ENCODE measurements at regions not wholly inside any gene's neighbourhood (a gene's known extent, or its start where the extent isn't known, plus 50 kb on each side); places are given as distances from the start of the nearest gene placed in this dataset.
"Not testable (repeated sequence)": the region's sequence is repeated elsewhere in the genome, so short reads cannot be mapped to it uniquely, and the experiment has no call there.

DNA sequence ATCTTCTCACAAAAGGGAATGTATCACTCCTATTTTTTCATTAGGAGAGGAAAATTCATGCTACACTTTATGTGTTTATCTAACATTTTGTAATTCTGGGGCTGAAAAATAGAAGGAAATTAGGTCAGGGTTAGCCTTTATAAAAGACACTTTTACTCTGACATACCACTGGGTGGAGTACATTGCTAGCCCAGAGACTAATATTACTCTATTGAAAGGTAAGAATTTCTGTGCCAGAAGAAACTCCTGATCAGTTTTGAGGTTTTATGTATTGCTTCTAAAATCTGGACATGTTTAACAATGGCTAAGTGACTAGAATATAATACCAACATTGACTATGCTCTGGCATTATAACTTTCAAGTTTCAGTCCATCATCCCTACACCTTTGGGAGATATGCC is 724.6 kb downstream of the USP25 start:
- TF ChIP-seq, protein P1, sequence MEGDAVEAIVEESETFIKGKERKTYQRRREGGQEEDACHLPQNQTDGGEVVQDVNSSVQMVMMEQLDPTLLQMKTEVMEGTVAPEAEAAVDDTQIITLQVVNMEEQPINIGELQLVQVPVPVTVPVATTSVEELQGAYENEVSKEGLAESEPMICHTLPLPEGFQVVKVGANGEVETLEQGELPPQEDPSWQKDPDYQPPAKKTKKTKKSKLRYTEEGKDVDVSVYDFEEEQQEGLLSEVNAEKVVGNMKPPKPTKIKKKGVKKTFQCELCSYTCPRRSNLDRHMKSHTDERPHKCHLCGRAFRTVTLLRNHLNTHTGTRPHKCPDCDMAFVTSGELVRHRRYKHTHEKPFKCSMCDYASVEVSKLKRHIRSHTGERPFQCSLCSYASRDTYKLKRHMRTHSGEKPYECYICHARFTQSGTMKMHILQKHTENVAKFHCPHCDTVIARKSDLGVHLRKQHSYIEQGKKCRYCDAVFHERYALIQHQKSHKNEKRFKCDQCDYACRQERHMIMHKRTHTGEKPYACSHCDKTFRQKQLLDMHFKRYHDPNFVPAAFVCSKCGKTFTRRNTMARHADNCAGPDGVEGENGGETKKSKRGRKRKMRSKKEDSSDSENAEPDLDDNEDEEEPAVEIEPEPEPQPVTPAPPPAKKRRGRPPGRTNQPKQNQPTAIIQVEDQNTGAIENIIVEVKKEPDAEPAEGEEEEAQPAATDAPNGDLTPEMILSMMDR (IDR thresholded peaks at IDR 0.05; ENCODE audit: extremely low read depth, missing control alignments) = no peak
- DNase-seq (ENCODE audit: low spot score) = no peak

DNA sequence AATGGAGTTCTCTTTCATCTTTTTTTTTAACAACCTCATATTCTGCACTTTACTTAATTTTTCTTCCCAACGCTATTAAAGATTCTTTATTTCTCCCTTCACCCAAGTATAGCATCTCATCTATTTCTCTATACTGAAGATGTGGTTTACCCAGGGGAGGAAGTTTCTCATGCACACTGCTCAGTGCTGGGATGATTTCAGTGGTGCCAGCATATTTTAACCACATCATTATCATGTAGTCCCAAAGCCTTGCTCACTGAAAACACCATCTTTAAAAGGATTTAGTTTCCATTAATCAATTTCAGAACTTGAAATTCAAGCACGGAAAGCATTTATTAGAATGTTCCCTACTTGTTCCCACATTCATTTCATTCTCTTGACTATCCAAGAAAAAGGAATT is 725.7 kb downstream of the USP25 start:
- TF ChIP-seq, protein P1 (IDR thresholded peaks at IDR 0.05; ENCODE audit: extremely low read depth, missing control alignments) = no peak
- no peak for DNase-seq (ENCODE audit: low spot score)

DNA sequence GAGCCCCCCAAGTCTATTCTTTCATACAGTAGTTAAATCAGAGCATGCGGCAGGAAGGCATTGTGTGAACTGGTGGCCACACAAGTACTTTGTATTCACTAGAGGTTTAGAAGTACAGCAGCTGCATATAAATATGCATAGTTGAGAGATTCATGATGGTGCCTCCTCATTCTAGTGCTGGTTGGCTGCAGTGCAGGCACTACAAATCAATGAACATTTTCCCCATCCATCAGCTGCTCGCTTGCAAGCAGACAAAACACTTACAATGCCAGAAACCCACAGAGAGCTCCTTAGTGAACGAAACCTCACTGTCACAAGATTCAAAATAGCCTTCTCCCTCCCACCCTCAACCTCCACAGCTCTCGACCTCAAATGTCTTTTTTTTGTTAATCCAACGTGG is 726.2 kb downstream of the USP25 start:
- TF ChIP-seq, protein P1 (IDR thresholded peaks at IDR 0.05; ENCODE audit: extremely low read depth, missing control alignments) = no peak
- no peak for DNase-seq (ENCODE audit: low spot score)

DNA sequence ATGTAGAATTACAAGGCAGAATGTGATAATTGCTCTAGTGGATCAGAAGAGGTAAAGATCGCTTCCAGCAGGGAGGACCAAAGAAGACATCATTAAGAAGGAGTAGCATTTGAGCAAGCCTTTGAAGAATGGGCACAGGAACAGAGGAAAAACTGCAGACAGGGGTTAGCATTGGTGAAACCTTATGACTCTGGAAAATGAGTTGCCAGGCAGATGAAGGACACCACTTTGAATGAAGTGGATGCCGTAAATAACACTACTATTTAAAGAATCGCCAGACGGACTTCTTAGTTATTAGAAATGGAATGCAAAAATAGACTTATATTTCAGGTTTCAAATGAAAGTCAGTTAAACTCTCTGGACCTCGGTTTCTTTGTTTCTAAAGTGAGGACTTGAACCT is 727.7 kb downstream of the USP25 start:
- TF ChIP-seq, protein P1 (IDR thresholded peaks at IDR 0.05; ENCODE audit: extremely low read depth, missing control alignments) = no peak
- no peak for DNase-seq (ENCODE audit: low spot score)

DNA sequence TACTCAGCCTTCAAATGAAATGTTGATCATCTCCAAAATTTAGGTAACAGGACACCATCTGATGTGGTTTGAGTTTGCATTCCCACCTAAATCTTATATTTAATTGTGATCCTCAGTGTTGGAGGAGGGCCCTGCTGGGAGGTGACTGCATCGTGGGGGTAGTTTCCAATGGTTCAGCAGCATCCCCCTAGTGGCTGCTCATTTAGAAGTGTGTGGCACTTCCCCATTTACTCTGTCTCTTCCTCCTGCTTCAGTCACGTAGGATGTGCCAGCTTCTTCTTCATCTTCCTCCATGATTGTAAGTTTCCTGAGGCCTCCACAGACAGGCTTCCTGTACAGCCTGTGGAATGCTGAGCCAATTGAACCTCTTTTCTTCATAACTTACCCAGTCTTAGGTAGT is 731.2 kb downstream of the USP25 start:
- DNase-seq (ENCODE audit: low spot score) = no peak
- TF ChIP-seq, protein P1 (IDR thresholded peaks at IDR 0.05; ENCODE audit: extremely low read depth, missing control alignments) = no peak

DNA sequence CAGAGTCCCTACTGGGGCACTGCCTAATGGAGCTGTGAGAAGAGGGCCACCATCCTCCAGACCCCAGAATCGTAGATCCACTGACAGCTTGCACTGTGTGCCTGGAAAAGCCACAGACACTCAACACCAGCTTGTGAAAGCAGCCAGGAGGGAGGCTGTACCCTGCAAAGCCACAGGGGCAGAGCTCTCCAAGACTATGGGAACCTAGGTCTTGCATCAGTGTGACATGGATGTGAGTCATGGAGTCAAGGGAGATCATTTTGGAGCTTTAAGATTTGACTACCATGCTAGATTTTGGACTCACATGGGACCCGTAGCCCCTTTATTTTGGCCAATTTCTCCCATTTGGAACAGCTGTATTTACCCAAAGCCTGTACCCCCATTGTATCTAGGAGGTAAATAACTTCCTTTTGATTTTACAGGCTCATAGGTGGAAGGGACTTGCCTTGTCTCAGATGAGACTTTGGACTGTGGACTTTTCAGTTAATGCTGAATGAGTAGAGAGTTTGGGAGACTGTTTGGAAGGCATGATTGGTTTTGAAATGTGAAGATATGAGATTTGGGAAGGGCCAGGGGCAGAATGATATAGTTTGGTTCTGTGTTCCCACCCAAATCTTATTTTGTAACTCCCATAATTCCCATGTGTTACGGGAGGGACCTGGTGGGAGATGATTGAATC is 734.6 kb downstream of the USP25 start:
- not testable (repeated sequence) for DNase-seq (ENCODE audit: low spot score)

DNA sequence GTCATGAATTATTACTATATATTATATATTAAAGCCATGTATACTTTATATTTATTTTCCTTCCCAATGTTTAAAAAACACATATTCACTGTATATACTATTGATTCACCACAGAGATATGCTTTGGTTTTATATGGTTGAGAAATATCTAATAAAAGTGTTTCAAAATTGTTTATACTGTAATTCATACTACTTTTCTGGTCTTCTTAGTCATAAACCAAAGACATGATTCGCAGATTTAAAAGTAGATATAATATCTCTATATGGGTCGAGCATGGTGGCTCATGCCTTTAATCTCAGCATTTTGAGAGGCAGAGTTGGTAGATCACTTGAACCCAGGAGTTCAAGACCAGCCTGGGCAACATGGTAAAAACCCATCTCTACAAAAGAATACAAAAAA is 738.4 kb downstream of the USP25 start:
- no peak for DNase-seq (ENCODE audit: low spot score)
- TF ChIP-seq, protein P1 (IDR thresholded peaks at IDR 0.05; ENCODE audit: extremely low read depth, missing control alignments) = no peak

DNA sequence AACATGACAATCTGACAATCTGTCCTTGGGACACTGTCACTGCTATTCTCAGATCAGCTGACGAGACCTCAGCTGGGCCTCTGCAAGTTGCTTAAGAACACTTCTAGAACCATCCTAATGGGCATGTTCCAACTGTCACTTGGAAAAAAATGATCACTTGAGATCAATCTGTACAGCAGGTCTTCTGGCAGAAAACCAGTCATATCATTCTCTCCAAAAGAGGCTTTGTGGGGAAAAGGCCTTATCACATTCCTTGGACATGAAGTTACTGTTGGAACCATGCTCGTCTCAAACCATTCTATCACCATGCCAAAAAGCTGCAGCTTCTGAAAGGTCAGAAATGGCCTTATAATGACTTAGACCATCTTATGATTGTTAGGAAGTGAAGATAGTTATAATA is 744.2 kb downstream of the USP25 start:
- no peak for DNase-seq (ENCODE audit: low spot score)
- TF ChIP-seq, protein P1 (IDR thresholded peaks at IDR 0.05; ENCODE audit: extremely low read depth, missing control alignments) = no peak

All from GM20000 (cell line).